GM21381 (cell line): ENCODE measurements at regions not wholly inside any gene's neighbourhood (a gene's known extent, or its start where the extent isn't known, plus 50 kb on each side); places are given as distances from the start of the nearest gene placed in this dataset.
"Not testable (repeated sequence)": the region's sequence is repeated elsewhere in the genome, so short reads cannot be mapped to it uniquely, and the experiment has no call there.

ENCODE experiments used
- ATAC-seq: cut with Tn5 transposase; IDR thresholded peaks from one replicate; pipeline ENCODE4 v1.9.1; 2021; ENCODE audit warnings: mild to moderate bottlenecking, moderate library complexity; ENCODE audit not compliant: unreplicated experiment

DNA sequence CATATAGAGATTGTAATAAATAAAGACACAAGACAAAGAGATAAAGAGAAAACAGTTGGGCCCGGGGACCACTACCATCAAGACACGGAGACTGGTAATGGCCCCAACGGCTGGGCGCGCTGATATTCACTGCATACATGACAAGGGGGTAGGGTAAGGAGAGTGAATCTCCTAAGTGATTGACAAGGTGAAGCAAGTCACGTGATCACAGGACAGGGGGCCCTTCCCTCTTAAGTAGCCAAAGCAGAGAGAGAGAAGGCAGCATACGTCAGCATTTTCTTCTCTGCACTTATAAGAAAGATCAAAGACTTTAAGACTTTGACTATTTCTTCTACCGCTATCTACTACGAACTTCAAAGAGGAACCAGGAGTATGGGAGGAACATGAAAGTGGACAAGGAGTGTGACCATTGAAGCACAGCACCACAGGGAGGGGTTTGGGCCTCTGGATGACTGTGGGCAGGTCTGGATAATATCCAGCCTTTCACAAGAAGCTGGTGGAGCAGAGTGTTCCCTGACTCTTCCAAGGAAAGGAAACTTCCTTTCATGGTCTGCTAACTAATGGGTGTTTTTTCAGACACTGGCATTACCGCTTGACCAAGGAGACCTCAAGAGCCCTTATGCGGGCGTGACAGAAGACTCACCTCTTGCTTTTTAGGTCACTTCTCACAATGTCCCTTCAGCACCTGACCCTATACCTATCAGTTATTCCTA, 75.6 kb downstream of the MRPL39 start:
- ATAC-seq, result not testable (repeated sequence)

DNA sequence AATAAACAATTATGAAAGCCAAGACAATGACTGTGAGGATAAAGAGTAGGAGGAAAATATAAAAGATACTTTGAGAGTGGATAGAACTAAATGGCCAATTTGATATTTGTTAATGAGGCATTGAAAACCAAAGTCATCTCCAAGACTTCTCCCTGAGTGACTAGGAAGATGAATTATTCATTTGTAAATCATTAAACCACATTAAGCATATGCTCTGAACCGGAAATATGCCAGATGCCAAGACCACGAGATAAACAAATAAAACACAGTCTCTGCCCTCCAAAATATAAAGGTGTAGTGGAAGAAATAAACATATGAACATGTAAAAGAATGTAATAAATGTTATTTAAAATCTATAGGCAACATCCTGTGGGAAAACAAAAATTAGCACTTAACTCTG, 78.8 kb downstream of the MRPL39 start:
- no peak for ATAC-seq

- ATAC-seq, result no peak
Observed at GRCh38 chr21:25518491-25518911, 88.8 kb downstream of the MRPL39 start.

GRCh38 chr21:25515484-25516405, 91.5 kb downstream of the MRPL39 start:
- no peak for ATAC-seq

- no peak for ATAC-seq
Observed at GRCh38 chr21:25513810-25514209, 93.5 kb downstream of the MRPL39 start.

GRCh38 chr21:25512095-25513081, 94.9 kb downstream of the MRPL39 start:
- no peak for ATAC-seq

DNA sequence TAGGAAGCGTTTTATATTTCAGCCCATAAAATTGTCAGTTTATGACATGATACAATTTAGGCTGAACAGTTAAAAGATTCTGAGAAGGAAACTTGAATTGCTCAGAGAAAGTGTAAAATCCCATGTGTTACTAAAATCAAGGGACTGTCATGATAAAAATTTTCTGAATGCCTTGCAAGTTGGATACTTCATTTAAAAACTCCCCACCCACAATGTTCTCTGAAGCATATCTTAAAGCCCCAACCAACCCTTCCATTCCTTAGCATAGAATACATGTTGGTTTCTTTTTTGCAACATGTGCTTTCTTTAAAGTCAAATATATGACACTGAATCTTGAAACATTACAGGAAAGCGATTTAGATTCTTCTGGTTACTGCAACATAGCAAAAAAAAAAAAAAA, 97.4 kb downstream of the MRPL39 start:
- no peak for ATAC-seq

- no peak for ATAC-seq
Observed at GRCh38 chr21:25508364-25508763, 98.9 kb downstream of the MRPL39 start.

GRCh38 chr21:25507522-25507921, 99.8 kb downstream of the MRPL39 start:
- ATAC-seq, result peak; percentile 41

DNA sequence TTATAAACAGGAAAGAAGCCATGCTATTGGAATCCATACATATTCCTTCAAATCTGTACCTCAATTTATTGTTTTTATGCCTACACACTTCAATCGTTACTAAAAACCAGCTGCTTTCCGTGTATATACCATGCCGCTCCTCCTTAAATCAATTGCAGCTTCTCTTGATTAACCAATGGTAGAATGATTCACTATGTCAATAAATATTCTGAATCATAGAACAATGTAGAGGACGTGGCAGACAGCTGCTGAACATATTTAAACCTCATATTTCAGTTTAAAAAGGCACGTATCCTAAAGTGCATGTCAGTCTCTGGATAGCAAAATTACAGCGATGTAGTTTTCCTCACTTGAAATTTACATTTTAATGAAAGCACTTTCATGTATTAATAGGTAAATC, 100.4 kb downstream of the MRPL39 start:
- no peak for ATAC-seq

DNA sequence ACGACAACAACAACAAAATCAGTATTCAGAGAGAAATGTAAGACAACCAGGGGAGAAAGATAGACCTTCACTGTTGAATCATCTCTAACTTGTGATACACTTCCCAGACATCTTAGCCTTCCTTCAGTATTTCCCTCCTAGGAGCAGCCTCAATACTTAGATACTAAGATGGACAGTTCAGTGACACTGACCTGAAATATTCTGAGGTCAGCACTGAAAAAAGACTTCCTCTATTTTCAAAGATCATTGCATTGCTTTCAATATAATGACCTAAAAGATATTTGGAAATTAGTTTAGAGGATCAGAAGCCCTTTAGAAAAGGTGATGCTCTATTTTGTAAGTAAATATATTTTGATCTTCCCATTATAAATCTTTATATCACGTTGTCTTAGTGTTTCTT, 101.0 kb downstream of the MRPL39 start:
- ATAC-seq, result no peak

- ATAC-seq, result no peak
Observed at GRCh38 chr21:25503981-25504380, 103.3 kb downstream of the MRPL39 start.

DNA sequence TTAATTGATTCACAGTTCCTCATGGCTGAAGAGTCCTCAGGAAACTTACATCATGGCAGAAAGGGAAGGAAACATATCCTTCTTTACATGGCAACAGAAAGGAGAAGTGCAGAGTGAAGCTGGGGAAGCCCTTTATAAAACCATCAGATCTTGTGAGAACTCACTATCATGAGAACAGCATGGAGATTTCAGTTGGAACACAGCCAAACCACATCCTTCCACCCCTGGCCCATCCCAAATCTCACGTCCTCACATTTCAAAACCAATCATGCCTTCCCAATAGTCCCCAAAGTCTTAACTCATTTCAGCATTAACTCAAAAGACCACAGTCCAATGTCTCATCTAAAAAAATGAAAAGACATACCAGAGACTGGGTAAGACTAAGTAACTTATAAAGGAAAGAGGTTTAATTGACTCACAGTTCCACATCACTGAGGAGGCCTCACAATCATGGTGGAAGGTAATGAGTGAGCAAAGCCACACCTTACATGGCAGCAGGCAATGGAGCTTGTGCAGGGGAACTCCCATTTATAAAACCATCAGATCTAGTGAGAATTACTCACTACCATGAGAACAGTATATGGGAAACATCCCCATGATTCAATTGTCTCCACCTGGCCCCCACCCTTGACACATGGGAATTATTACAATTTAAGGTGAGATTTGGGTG, 105.2 kb downstream of the MRPL39 start:
- peak; percentile 50 for ATAC-seq

DNA sequence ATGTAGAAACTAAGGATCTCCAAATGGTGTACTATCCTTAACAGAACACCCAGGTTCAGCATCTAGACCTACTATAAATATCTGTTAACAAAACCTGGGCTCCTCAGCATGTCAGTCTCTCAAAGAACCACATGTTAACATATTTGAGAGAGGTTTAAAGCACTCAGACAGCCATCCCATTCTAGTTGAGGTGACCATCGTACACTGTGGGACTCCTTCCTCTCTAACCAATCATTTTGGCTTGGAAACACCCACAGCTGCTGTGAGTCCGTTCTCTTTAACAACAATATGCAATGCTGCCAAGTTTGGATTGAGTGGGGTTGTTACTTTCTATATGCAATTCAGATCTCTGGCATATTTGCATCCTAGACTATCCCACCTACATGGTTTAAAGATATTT, 105.8 kb downstream of the MRPL39 start:
- peak; percentile 7 for ATAC-seq

DNA sequence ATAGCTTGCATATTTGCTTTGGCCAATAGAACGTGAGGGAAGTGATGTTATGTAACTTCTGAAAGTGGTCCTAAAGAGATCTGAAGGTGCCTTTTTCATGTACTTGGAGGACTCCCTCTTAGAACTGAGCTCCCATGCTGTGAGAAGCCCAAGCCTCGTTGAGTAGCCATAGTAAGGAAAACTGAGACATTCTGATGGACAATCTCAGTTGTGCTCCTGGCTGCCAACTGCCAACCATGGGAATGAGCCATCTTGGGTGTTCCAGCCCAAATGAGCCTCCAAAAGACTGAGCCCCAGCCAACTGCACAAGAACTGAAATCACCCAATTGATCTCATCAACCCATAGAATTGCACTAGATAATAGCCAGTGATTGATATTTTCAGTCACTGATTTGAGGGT, 106.7 kb downstream of the MRPL39 start:
- ATAC-seq, result no peak

DNA sequence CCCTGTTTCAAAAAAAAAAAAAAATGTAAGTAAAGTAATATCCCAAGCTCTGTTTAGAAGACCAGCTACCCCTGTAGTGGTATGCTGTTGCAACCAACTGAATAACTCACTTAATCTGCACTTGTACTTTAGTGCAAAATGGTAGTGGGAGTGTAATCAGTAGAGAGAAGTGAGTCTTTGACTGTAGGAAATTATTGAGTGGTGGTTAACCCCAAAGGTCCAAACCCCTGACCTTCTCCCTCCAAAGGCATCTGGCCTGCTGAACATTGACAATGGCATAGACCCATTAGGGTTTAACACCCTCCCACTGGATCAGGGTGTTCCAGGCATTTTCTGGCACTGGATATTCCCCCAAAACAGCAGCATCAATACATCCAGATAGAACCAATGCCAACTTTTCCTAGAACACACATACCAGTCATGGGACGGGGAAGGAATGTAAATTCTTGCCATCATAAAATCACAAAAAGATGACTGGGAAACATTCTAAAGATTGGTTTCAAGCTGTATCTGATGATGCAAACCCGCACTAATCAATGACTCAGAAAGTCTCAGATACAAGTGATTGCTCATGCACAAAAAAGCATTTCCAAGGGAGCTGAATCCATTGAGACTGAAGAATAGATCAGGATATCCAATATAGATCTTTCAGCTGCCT, 110.3 kb downstream of the MRPL39 start:
- no peak for ATAC-seq

GRCh38 chr21:25494804-25495203, 112.5 kb downstream of the MRPL39 start:
- ATAC-seq, result no peak

DNA sequence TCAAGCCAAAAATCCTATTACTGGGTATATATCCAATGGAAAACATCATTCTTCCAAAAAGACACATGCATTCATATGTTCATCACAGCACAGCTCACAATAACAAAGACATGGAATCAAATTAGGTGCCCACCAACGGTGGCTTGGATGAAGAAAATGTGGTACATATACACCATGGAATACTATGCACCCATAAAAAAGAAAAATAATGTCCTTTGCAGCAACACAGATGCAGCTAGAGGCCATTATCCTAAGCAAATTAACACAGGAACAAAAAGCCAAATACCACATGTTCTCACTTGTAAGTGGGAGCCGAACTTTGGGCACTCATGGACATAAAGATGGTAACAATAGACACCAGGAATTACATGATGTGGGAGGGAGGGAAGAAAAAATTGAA, 113.6 kb downstream of the MRPL39 start:
- no peak for ATAC-seq

GRCh38 chr21:25491267-25491666, 116.0 kb downstream of the MRPL39 start:
- no peak for ATAC-seq

DNA sequence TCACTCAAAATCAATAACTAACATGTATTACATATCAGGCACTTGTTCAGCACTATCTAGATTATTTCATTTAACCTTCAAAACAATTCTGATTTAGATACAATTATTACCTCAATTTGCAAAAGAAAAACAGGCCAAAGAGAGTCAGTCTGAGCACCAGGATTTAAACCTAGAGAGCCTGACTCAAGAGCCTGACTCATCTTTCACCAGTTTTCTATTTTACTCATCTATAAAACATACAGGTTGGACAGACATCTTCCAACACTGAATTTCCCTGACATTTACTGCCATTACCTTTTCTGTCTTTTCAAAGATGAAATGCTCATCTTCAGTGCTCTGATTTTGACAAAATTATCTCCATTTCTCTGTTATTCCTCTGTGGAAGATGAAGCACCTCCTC, 116.5 kb downstream of the MRPL39 start:
- ATAC-seq, result no peak
